Spleen (tissue), 11 donors: ENCODE measurements at regions not wholly inside any gene's neighbourhood (a gene's known extent, or its start where the extent isn't known, plus 50 kb on each side); places are given as distances from the start of the nearest gene placed in this dataset.

Source experiments
- DNase-seq: peaks from one replicate; pipeline ENCODE4 v3.0.0-alpha.2; 2020
- H3K27ac ChIP-seq, 8 donors: fragments of 200-600 bp; sonication (generic) in 7 of 8; 1 replicate in 4 of 8; 2 replicates in 4 of 8; pipeline versions ENCODE4 v1.5.0 to v1.8.0; 2016 to 2021; ENCODE audit warnings: inconsistent platforms in 4 of 8, mild to moderate bottlenecking in 4 of 8, moderate library complexity in 1 of 8
- H3K27me3 ChIP-seq, 7 donors: fragments of 200-600 bp; sonication (generic) in 6 of 7; replicated peaks in 1 of 7; 1 replicate in 4 of 7; 2 replicates in 3 of 7; pipeline versions ENCODE4 v1.5.0 to v1.8.0; 2016 to 2021; ENCODE audit warnings: inconsistent platforms in 3 of 7, mild to moderate bottlenecking in 1 of 7
- H3K36me3 ChIP-seq, 6 donors: fragments of 200-600 bp; sonication (generic) in 5 of 6; 1 replicate in 4 of 6; 2 replicates in 2 of 6; pipeline versions ENCODE4 v1.5.0 to v1.8.0; 2016 to 2021; ENCODE audit warnings: inconsistent platforms in 2 of 6
- H3K4me1 ChIP-seq, 6 donors: fragments of 200-600 bp; sonication (generic) in 5 of 6; 1 replicate in 3 of 6; 2 replicates in 3 of 6; pipeline versions ENCODE4 v1.5.0 to v1.8.0; 2016 to 2021; ENCODE audit warnings: inconsistent platforms in 3 of 6
- H3K4me3 ChIP-seq, 8 donors: fragments of 200-600 bp; sonication (generic) in 7 of 8; 1 replicate in 4 of 8; 2 replicates in 4 of 8; pipeline versions ENCODE4 v1.5.0 to v1.8.0; 2016 to 2021; ENCODE audit warnings: inconsistent platforms in 4 of 8, mild to moderate bottlenecking in 4 of 8, moderate library complexity in 2 of 8
- H3K9me3 ChIP-seq, 8 donors: fragments of 200-600 bp; sonication (generic) in 7 of 8; 1 replicate in 4 of 8; 2 replicates in 4 of 8; pipeline versions ENCODE4 v1.5.0 to v1.8.0; 2016 to 2021; ENCODE audit warnings: inconsistent platforms in 4 of 8
- POLR2A ChIP-seq, 3 donors: fragments of 450-650 bp; IDR thresholded peaks; one replicate each; pipeline ENCODE4 v1.5.1; 2017; ENCODE audit warnings: antibody characterized with exemption in 3 of 3, mild to moderate bottlenecking in 1 of 3
- POLR2AphosphoS5 ChIP-seq, 3 donors: sonication (generic); formaldehyde crosslinking; IDR thresholded peaks; one replicate each; pipeline ENCODE4 v1.5.1; 2017; ENCODE audit warnings: antibody characterized with exemption in 3 of 3
- WGBS, 5 donors: extraction: QIAGEN DNeasy Blood & Tissue Kit in 3 of 5; methylation state at CpG; one replicate each; pipeline versions ENCODE4 v1.1.5 to v1.1.7; 2013 to 2018; 5-methylcytosine and 5-hydroxymethylcytosine counted together
- intact Hi-C: fragments of 100-400 bp; cut with DNase I; formaldehyde crosslinking; loops from one replicate; pipeline ENCODE4 v1.15.0; 2023; ENCODE audit warnings: low total_unique reads
- TF ChIP-seq, protein P1 (sequence below), 11 experiments: fragments of 200-600 bp in 7 of 11; fragments of 450-650 bp in 4 of 11; sonication (generic) in 4 of 11; IDR thresholded peaks in 8 of 11; conservative IDR thresholded peaks in 3 of 11; 1 replicate in 7 of 11; 2 replicates in 4 of 11; pipeline versions ENCODE4 v1.4.0 to v1.8.0; 2016 to 2021; ENCODE audit warnings: antibody characterized with exemption in 11 of 11, inconsistent platforms in 4 of 11, mild to moderate bottlenecking in 1 of 11
- donor health status: healthy with polysubstance abuse.
- donor health status: DM: no; HTN: no; CAD: no; lungs with moderate emphysema.
- donor health status: DM: no; HTN: no; CAD: no.
- donor health status: Bipolar disorder and iron deficiency.
- donor health status: healthy.
- donor health status: DM: no; HTN: no; CAD: no.
- donor health status: DM: yes; HTN: yes; CAD: no.

DNA sequence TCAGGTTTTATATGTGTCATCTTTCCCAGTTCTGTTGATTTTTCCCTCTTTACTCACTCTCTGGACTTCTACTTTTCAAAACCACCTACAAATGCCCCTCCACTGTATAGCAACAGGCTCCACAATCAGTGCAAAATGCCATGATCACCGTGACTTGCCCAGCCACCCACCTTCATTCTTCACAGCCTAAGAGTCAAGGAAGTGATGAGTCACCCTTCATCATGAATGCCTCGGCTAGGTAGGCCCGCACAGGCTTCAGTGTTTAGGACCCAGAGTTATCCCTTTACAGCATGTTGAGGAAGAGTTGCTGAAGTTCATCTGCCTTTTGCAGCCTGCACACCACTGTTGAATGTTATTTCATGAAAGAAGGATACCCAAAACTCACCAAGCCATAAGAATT is 158.6 kb downstream of the PMP22 start:
- no peak for DNase-seq
- H3K36me3 ChIP-seq, result no peaks in the 10 kb centered on the region
- H3K4me3 ChIP-seq, result no peak overlapping the region
- TF ChIP-seq POLR2A (IDR thresholded peaks at IDR 0.05) (no peak), POLR2AphosphoS5 (IDR thresholded peaks at IDR 0.05) (no peak)
- TF ChIP-seq, protein P1, sequence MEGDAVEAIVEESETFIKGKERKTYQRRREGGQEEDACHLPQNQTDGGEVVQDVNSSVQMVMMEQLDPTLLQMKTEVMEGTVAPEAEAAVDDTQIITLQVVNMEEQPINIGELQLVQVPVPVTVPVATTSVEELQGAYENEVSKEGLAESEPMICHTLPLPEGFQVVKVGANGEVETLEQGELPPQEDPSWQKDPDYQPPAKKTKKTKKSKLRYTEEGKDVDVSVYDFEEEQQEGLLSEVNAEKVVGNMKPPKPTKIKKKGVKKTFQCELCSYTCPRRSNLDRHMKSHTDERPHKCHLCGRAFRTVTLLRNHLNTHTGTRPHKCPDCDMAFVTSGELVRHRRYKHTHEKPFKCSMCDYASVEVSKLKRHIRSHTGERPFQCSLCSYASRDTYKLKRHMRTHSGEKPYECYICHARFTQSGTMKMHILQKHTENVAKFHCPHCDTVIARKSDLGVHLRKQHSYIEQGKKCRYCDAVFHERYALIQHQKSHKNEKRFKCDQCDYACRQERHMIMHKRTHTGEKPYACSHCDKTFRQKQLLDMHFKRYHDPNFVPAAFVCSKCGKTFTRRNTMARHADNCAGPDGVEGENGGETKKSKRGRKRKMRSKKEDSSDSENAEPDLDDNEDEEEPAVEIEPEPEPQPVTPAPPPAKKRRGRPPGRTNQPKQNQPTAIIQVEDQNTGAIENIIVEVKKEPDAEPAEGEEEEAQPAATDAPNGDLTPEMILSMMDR (IDR thresholded peaks at IDR 0.05 in 8 of 11, conservative IDR thresholded peaks at IDR 0.05 in 3 of 11), result no peak
- H3K9me3 ChIP-seq, result no peaks in the 10 kb centered on the region
- intact Hi-C loops, result no loop called here
- H3K27me3 ChIP-seq, result peaks cover 0 to under 1% (median 0%) of the 10 kb centered on the region in 7 donors
- no peak overlapping the region for H3K27ac ChIP-seq
- H3K4me1 ChIP-seq, result no peaks in the 10 kb centered on the region
- WGBS, 5 donors, result 54 to 65% (median 59%) methylated on average over 3 of the region's 3 CpGs

DNA sequence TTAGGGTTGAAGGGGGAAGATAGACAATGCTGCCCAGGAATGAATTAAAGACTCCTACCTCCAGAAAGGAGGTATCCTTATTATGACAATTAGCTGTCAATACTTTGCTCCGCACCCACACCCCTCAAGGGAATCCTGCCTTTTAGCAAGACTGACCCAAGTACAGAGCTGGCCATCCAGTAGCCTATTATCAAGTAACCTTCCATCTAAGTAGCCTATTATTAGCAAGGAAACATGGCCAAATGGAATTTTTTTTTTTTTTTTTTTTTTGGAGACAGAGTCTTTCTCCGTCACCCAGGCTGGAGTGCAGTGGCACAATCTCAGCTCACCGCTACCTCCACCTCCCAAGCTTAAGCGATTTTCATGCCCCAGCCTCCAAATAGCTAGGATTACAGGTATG is 161.3 kb downstream of the PMP22 start:
- intact Hi-C loops, result no loop called here
- no peaks in the 10 kb centered on the region for H3K9me3 ChIP-seq
- TF ChIP-seq, protein P1 (IDR thresholded peaks at IDR 0.05 in 8 of 11, conservative IDR thresholded peaks at IDR 0.05 in 3 of 11), result no peak
- TF ChIP-seq POLR2A (IDR thresholded peaks at IDR 0.05), result no peak
- TF ChIP-seq POLR2AphosphoS5 (IDR thresholded peaks at IDR 0.05), result no peak
- no peak overlapping the region for H3K4me3 ChIP-seq
- H3K4me1 ChIP-seq, result no peaks in the 10 kb centered on the region
- DNase-seq, result no peak
- H3K36me3 ChIP-seq, result no peaks in the 10 kb centered on the region
- WGBS, 5 donors, result 89 to 94% (median 91%) methylated on average over 4 of the region's 4 CpGs
- peaks cover 0 to 6% (median 0%) of the 10 kb centered on the region in 7 donors for H3K27me3 ChIP-seq
- H3K27ac ChIP-seq, result no peak overlapping the region

DNA sequence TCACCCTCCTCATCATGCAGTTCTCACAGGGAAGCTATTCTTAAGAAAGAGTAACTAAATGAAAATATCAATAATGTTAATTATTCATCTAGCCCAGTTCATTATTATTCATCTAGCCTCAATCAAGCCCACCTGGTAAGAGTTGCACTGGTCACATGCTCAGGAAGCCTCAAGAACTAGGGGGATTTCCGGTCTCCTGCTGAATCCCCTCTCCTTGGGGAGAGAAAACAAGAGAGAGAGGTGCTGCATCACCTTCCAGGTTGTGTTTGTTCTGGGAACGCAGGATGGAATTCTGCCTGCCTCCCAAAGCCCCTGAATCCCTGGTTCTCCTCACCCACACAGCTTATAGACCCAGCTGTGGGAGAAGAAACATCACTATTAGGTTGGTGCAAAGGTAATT is 164.0 kb downstream of the PMP22 start:
- H3K27me3 ChIP-seq, result peaks cover 0 to 6% (median 0%) of the 10 kb centered on the region in 7 donors
- intact Hi-C loops, result no loop called here
- H3K4me1 ChIP-seq, result no peaks in the 10 kb centered on the region
- no peaks in the 10 kb centered on the region for H3K36me3 ChIP-seq
- TF ChIP-seq POLR2AphosphoS5 (IDR thresholded peaks at IDR 0.05) (no peak), POLR2A (IDR thresholded peaks at IDR 0.05) (no peak)
- TF ChIP-seq, protein P1 (IDR thresholded peaks at IDR 0.05 in 8 of 11, conservative IDR thresholded peaks at IDR 0.05 in 3 of 11), result no peak
- WGBS, 5 donors, result 60 to 79% (median 74%) methylated on average over 2 of the region's 2 CpGs
- no peak for DNase-seq
- no peak overlapping the region for H3K27ac ChIP-seq
- no peaks in the 10 kb centered on the region for H3K9me3 ChIP-seq
- H3K4me3 ChIP-seq, result no peak overlapping the region

DNA sequence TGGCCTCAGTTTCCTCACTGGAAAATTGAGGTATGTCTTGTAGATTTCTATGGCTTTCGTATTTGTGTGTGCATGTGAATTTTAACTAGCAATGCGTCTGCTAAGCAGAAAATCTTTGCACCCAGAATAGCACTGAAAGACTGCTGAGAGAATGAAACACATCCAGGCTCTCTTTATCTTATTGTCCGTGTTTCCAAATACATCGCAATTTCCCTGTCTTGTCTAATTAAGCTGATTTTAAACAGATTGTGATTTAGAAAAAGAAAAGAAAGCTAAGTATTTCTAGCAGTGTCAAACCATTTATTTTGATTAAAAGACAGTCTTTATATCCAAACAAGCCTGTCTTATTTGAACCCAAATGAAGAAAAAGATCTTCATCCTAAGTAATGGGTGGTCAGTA is 168.6 kb downstream of the PMP22 start:
- Histone ChIP-seq H3K27ac (no peak overlapping the region), H3K36me3 (no peaks in the 10 kb centered on the region), H3K27me3 (peaks cover 0 to 5% (median 0%) of the 10 kb centered on the region in 7 donors), H3K4me3 (no peak overlapping the region), H3K4me1 (no peaks in the 10 kb centered on the region), H3K9me3 (no peaks in the 10 kb centered on the region)
- intact Hi-C loops, result no loop called here
- DNase-seq, result no peak
- WGBS, 5 donors, result 70 to 91% (median 79%) methylated on average over 4 of the region's 4 CpGs
- TF ChIP-seq, protein P1 (IDR thresholded peaks at IDR 0.05 in 8 of 11, conservative IDR thresholded peaks at IDR 0.05 in 3 of 11), result no peak
- no peak for TF ChIP-seq POLR2AphosphoS5 (IDR thresholded peaks at IDR 0.05)
- TF ChIP-seq POLR2A (IDR thresholded peaks at IDR 0.05), result no peak
